Activated T-cell treated with anti-CD3 and anti-CD28 coated beads, Interleukin-2, amount 50 U/mL, for 4 hours (primary cell): ENCODE measurements at regions not wholly inside any gene's neighbourhood (a gene's known extent, or its start where the extent isn't known, plus 50 kb on each side); places are given as distances from the start of the nearest gene placed in this dataset.

Experiments
- ATAC-seq, 2 donors: fragments of 200-7000 bp; cut with Tn5 transposase; one replicate each; pipeline ENCODE4 v1.10.0; 2021
- DNase-seq: peaks from one replicate; pipeline ENCODE4 v3.0.0-alpha.2; 2020
- H3K27me3 Mint-ChIP-seq: one replicate; pipeline ENCODE4 v1.8.0; 2021; ENCODE audit warnings: low read depth, mixed read lengths
- H3K36me3 Mint-ChIP-seq: one replicate; pipeline ENCODE4 v1.8.0; 2022; ENCODE audit warnings: mixed read lengths; ENCODE audit not compliant: insufficient read depth
- H3K4me1 Mint-ChIP-seq: one replicate; pipeline ENCODE4 v1.8.0; 2021; ENCODE audit warnings: low read depth, mixed read lengths
- H3K4me3 Mint-ChIP-seq: one replicate; pipeline ENCODE4 v1.8.0; 2021; ENCODE audit warnings: mild to moderate bottlenecking, moderate library complexity, mixed read lengths
- H3K9me3 Mint-ChIP-seq: one replicate; pipeline ENCODE4 v1.8.0; 2021; ENCODE audit warnings: mixed read lengths

- no peak for DNase-seq
- ATAC-seq = no peak
- Mint-ChIP-seq H3K9me3 (no peaks in the 10 kb centered on the region), H3K4me3 (no peak overlapping the region), H3K4me1 (no peaks in the 10 kb centered on the region), H3K36me3 (no peaks in the 10 kb centered on the region), H3K27me3 (peaks cover 11% of the 10 kb centered on the region)
These were observed 62.0 kb upstream of the STARD4 start for GRCh38 chr5:111574311-111574710.

- DNase-seq (no peak), ATAC-seq (no peak)
- Mint-ChIP-seq H3K9me3 (no peaks in the 10 kb centered on the region), H3K4me1 (no peaks in the 10 kb centered on the region), H3K36me3 (no peaks in the 10 kb centered on the region), H3K4me3 (no peak overlapping the region), H3K27me3 (peaks cover 9% of the 10 kb centered on the region)
These were observed 60.2 kb upstream of the STARD4 start for GRCh38 chr5:111572561-111572960.

- peaks cover 4% of the 10 kb centered on the region for H3K36me3 Mint-ChIP-seq
- ATAC-seq = no peak
These were observed 50.9 kb upstream of the STARD4 start for GRCh38 chr5:111563031-111563822.

GRCh38 chr5:111562561-111562960, 50.2 kb upstream of the STARD4 start:
- ATAC-seq = no peak
- Mint-ChIP-seq H3K4me1 (no peaks in the 10 kb centered on the region), H3K27me3 (peaks cover 7% of the 10 kb centered on the region), H3K4me3 (no peak overlapping the region), H3K9me3 (peaks cover 15% of the 10 kb centered on the region), H3K36me3 (peaks cover 4% of the 10 kb centered on the region)
- no peak for DNase-seq

More at GRCh38 chr5:111563031-111563822, 50.9 kb upstream of the STARD4 start:
- H3K9me3 Mint-ChIP-seq = peaks cover 15% of the 10 kb centered on the region
- H3K27me3 Mint-ChIP-seq = peaks cover 7% of the 10 kb centered on the region
- H3K4me1 Mint-ChIP-seq = no peaks in the 10 kb centered on the region
- no peak overlapping the region for H3K4me3 Mint-ChIP-seq
- DNase-seq = no peak
